HepG2 (cell line): ENCODE measurements at regions not wholly inside any gene's neighbourhood (a gene's known extent, or its start where the extent isn't known, plus 50 kb on each side); places are given as distances from the start of the nearest gene placed in this dataset.

Experiments
- ATAC-seq: fragments of 200-7000 bp; cut with Tn5 transposase; 3 replicates; pipeline ENCODE4 v1.9.1; 2020; ENCODE audit warnings: mild to moderate bottlenecking, moderate library complexity
- BruUV-seq: library from RNA; stranded (reverse); fragments of 400-500 nt; replicated peaks from 2 replicates; lab custom pipeline; 2021; lab: Mats Ljungman, UMichigan
- CTCF ChIA-PET: fragments of 300-600 bp; formaldehyde crosslinking; extraction: SDS; loops from one replicate; lab custom pipeline; 2021; ENCODE audit warnings: low total read pairs, inconsistent platforms, low intra/inter-chr PET ratio; lab: Yijun Ruan, JAX
- POLR2A ChIA-PET: fragments of 350-600 bp; sonication (Branson Sonifier 250); formaldehyde crosslinking; loops from one replicate; lab custom pipeline; 2020; ENCODE audit warnings: antibody characterized with exemption, inconsistent platforms; lab: Yijun Ruan, JAX
- DNase-seq: peaks from one replicate; pipeline ENCODE4 v3.0.0-alpha.2; 2015; ENCODE audit warnings: low spot score
- FAIRE-seq: peaks from 3 replicates; lab custom pipeline; 2011; peaks lifted over from hg19 to GRCh38; lab: Jason Lieb, UNC
- H2AFZ ChIP-seq: one replicate; pipeline ENCODE4 v1.6.1; 2011; ENCODE audit warnings: low read length, inconsistent platforms
- H3K27ac ChIP-seq: fragments of 300-600 bp; 3 replicates; pipeline ENCODE4 v1.8.0; 2011; ENCODE audit warnings: mixed run types, mild to moderate bottlenecking, mixed read lengths, low read length, inconsistent platforms; ENCODE audit not compliant: insufficient read depth; ENCODE audit errors: extremely low read length
- H3K27me3 ChIP-seq, 2 experiments: fragments of 200-600 bp in 1 of 2; 2 replicates in 1 of 2; 3 replicates in 1 of 2; pipeline versions ENCODE4 v1.6.0 to v1.8.0; 2011; ENCODE audit warnings: low read length in 2 of 2, mild to moderate bottlenecking in 2 of 2, moderate library complexity in 2 of 2, inconsistent platforms in 1 of 2; ENCODE audit not compliant: insufficient read depth in 2 of 2, control insufficient read depth in 1 of 2
- H3K36me3 ChIP-seq, 2 experiments: fragments of 200-600 bp in 1 of 2; replicated peaks in 1 of 2; 2 replicates in 1 of 2; 3 replicates in 1 of 2; pipeline versions ENCODE4 v1.5.1 to v1.8.0; 2011; ENCODE audit warnings: low read length in 2 of 2, inconsistent platforms in 1 of 2; ENCODE audit not compliant: insufficient read depth in 2 of 2, control insufficient read depth in 1 of 2
- H3K4me1 ChIP-seq: 2 replicates; pipeline ENCODE4 v1.5.1; 2012; ENCODE audit warnings: low read length, inconsistent platforms; ENCODE audit not compliant: insufficient read depth
- H3K4me2 ChIP-seq: 2 replicates; pipeline ENCODE4 v1.6.0; 2011; ENCODE audit warnings: low read depth, low read length, inconsistent platforms
- H3K4me3 ChIP-seq, 3 experiments: fragments of 200-600 bp in 1 of 3; sonication (generic), shearing (Covaris generic) in 1 of 3; replicated peaks in 1 of 3; 2 replicates each; pipeline ENCODE4 v1.5.1; 2011 to 2016; ENCODE audit warnings: low read length in 3 of 3, inconsistent platforms in 2 of 3, low read depth in 2 of 3, mild to moderate bottlenecking in 2 of 3, control low read depth in 1 of 3, mixed read lengths in 1 of 3; ENCODE audit not compliant: insufficient read depth in 1 of 3
- H3K79me2 ChIP-seq: one replicate; pipeline ENCODE4 v1.6.1; 2011; ENCODE audit warnings: low read length, inconsistent platforms; ENCODE audit not compliant: insufficient read depth
- H3K9ac ChIP-seq: 2 replicates; pipeline ENCODE4 v1.6.0; 2011; ENCODE audit warnings: mild to moderate bottlenecking, low read depth, low read length, inconsistent platforms; ENCODE audit not compliant: insufficient read depth
- H3K9me3 ChIP-seq: 2 replicates; pipeline ENCODE4 v1.5.1; 2012; ENCODE audit warnings: mild to moderate bottlenecking, low read length
- H4K20me1 ChIP-seq: 2 replicates; pipeline ENCODE4 v1.6.0; 2011; ENCODE audit warnings: inconsistent platforms, mild to moderate bottlenecking, low read length, moderate library complexity; ENCODE audit not compliant: insufficient read depth
- CSRNP2 ChIP-seq: sonication (generic); formaldehyde crosslinking; conservative IDR thresholded peaks from 2 replicates; pipeline ENCODE4 v1.8.0; 2022; ENCODE audit warnings: low read depth, missing genetic modification reagents
- ELF1 ChIP-seq: sonication (generic); formaldehyde crosslinking; IDR thresholded peaks from 2 replicates; pipeline ENCODE4 v1.4.0; 2020; ENCODE audit warnings: missing genetic modification reagents
- EZH2 ChIP-seq: conservative IDR thresholded peaks from 2 replicates; pipeline ENCODE4 v1.6.1; 2012; ENCODE audit warnings: mild to moderate bottlenecking, low read depth, low read length, moderate library complexity
- ISX ChIP-seq: sonication (generic); formaldehyde crosslinking; conservative IDR thresholded peaks from 2 replicates; pipeline ENCODE4 v1.5.0; 2020; ENCODE audit warnings: missing genetic modification reagents
- MTA1 ChIP-seq: sonication (generic); formaldehyde crosslinking; IDR thresholded peaks from 2 replicates; pipeline ENCODE4 v1.4.0; 2020; ENCODE audit warnings: missing genetic modification reagents, mild to moderate bottlenecking, borderline replicate concordance
- NR2F6 ChIP-seq, 2 experiments: IDR thresholded peaks; 2 replicates each; pipeline ENCODE4 v1.6.1; 2016; ENCODE audit warnings: antibody characterized with exemption in 1 of 2, mild to moderate bottlenecking in 1 of 2
- NR3C1 ChIP-seq: sonication (generic); formaldehyde crosslinking; IDR thresholded peaks from 2 replicates; pipeline ENCODE4 v1.4.0; 2020; ENCODE audit warnings: missing genetic modification reagents
- RFX5 ChIP-seq: IDR thresholded peaks from 2 replicates; pipeline ENCODE4 v1.6.1; 2011; ENCODE audit warnings: low read depth, low read length, improper control_type of control experiment
- SALL2 ChIP-seq: sonication (generic); formaldehyde crosslinking; IDR thresholded peaks from 2 replicates; pipeline ENCODE4 v1.8.1; 2023; ENCODE audit warnings: mild to moderate bottlenecking, missing genetic modification reagents, inconsistent platforms
- SNAPC4 ChIP-seq: sonication (generic); formaldehyde crosslinking; IDR thresholded peaks from 2 replicates; pipeline ENCODE4 v1.4.0; 2020; ENCODE audit warnings: mild to moderate bottlenecking, missing genetic modification reagents
- ZNF138 ChIP-seq: sonication (generic); formaldehyde crosslinking; IDR thresholded peaks from 2 replicates; pipeline ENCODE4 v1.5.0; 2020; ENCODE audit warnings: mild to moderate bottlenecking, low read depth, missing genetic modification reagents
- ZNF282 ChIP-seq: fragments of 450-650 bp; IDR thresholded peaks from 2 replicates; pipeline ENCODE4 v1.6.1; 2018; ENCODE audit not compliant: partially characterized antibody
- WGBS: methylation state at CpG from one replicate; pipeline ENCODE4 v1.1.6; 2017; ENCODE audit warnings: low lambda C conversion rate; 5-methylcytosine and 5-hydroxymethylcytosine counted together
- in situ Hi-C: cut with HindIII; loops from 2 replicates; pipeline ENCODE4 v1.10.0; 2017; ENCODE audit warnings: low pct_unique_long_range_greater_than_20kb; ENCODE audit not compliant: extremely low pct_ligation_motif_present
- intact Hi-C: fragments of 100-400 bp; cut with micrococcal nuclease; formaldehyde crosslinking; loops from one replicate; pipeline ENCODE4 v1.10.0; 2022; ENCODE audit not compliant: unreplicated experiment
- TF ChIP-seq, protein P1 (sequence below): IDR thresholded peaks from 2 replicates; pipeline ENCODE4 v1.6.1; 2012; ENCODE audit warnings: inconsistent platforms
- TF ChIP-seq, protein P2 (sequence below): sonication (generic); formaldehyde crosslinking; IDR thresholded peaks from 2 replicates; pipeline ENCODE4 v1.8.1; 2023; ENCODE audit warnings: mild to moderate bottlenecking, moderate library complexity, missing genetic modification reagents

DNA sequence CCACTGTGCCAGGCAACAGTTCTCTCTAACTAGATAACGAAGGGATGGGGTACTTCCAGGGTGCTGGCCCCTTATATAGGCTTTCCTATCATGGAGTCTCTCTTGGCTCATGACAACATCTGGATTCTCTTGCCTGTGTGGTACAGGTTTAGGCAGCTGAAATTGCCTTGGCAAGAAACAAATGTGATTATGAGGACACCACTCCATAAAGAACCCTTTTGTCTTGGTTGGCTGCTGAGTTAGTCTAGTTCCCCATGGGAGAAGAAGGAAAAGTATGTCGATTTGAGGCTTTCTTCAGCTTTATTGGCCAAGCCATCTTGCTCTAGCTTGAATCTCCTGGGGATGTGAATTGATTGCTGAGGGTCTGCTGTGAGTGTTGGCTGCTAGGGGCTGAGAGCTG lies 76.3 kb upstream of the ZCCHC2 start:
- Histone ChIP-seq H3K27me3 (no peaks in the 10 kb centered on the region), H3K9me3 (no peaks in the 10 kb centered on the region), H3K36me3 (no peaks in the 10 kb centered on the region; a peak in 1 of 5 replicates), H3K27ac (no peak overlapping the region), H3K4me1 (peaks cover 54% of the 10 kb centered on the region), H2AFZ (no peak overlapping the region), H3K4me3 (no peak overlapping the region), H3K4me2 (no peak overlapping the region), H3K79me2 (no peaks in the 10 kb centered on the region), H3K9ac (no peak overlapping the region), H4K20me1 (no peaks in the 10 kb centered on the region)
- 93% methylated on average over 2 of the region's 2 CpGs for WGBS
- intact Hi-C loops (no loop called here), in situ Hi-C loops (no loop called here)
- ChIA-PET POLR2A (no interaction called here), CTCF (no interaction called here)
- DNase-seq (no peak), ATAC-seq (no peak), FAIRE-seq (no peak)
- TF ChIP-seq ELF1 (CRISPR knock-in tag) = no peak
- no peak for TF ChIP-seq RFX5
- TF ChIP-seq ZNF282 = no peak
- TF ChIP-seq NR3C1 = no peak
- TF ChIP-seq SALL2 (CRISPR knock-in tag) = no peak
- no peak for TF ChIP-seq ZNF138
- no peak for TF ChIP-seq EZH2
- TF ChIP-seq, protein P1, sequence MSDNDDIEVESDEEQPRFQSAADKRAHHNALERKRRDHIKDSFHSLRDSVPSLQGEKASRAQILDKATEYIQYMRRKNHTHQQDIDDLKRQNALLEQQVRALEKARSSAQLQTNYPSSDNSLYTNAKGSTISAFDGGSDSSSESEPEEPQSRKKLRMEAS = no peak
- no peak for TF ChIP-seq ISX (CRISPR knock-in tag)
- TF ChIP-seq CSRNP2 (CRISPR knock-in tag) = no peak
- TF ChIP-seq, protein P2, sequence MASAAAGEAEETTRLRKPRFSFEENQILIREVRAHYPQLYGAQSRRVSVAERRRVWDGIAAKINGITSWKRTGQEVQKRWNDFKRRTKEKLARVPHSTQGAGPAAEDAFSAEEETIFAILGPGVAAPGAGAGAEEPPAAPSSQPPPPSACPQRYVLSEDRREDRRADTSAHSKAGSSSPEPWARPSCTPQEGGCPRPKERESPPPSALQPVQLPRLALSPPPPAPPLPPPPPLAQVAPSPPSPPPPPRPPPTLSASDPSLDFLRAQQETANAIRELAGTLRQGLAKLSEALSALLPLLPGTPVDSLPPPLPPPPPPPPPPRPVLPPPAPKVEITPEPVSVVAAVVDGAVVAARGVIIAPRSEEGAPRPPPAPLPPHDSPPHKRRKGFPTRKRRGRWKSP (CRISPR knock-in tag) = no peak
- no peak for TF ChIP-seq SNAPC4 (CRISPR knock-in tag)
- TF ChIP-seq MTA1 (CRISPR knock-in tag) = no peak
- TF ChIP-seq NR2F6 (IDR thresholded peaks at IDR 0.05) = no peak
- no peak for TF ChIP-seq NR2F6 (CRISPR knock-in tag; IDR thresholded peaks at IDR 0.05)
- BruUV-seq = no TSS peak
